ENCODE measurements at regions not wholly inside any gene's neighbourhood (a gene's known extent, or its start where the extent isn't known, plus 50 kb on each side); places are given as distances from the start of the nearest gene placed in this dataset.
"Not testable (repeated sequence)": the region's sequence is repeated elsewhere in the genome, so short reads cannot be mapped to it uniquely, and the experiment has no call there.

DNA sequence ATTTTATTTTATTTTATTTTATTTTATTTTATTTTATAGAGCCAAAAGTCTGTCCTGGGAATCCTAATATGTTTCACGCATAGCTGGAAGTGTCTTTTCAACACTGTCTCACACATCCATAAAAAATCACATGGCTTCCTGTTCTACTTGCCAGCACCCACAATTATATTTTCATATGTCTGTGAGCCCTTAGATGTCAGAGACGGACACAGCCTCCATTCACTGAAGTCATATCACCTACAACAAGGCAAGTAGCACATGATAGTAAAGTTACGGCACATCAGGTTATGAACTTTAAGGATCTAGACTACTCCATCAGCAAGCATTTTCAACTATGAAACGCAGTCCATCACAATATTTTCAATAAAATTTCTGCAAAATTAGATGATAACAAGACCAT is 168.4 kb downstream of the ZIC4 start:
- no peak for DNase-seq (ENCODE audit: low spot score)

DNA sequence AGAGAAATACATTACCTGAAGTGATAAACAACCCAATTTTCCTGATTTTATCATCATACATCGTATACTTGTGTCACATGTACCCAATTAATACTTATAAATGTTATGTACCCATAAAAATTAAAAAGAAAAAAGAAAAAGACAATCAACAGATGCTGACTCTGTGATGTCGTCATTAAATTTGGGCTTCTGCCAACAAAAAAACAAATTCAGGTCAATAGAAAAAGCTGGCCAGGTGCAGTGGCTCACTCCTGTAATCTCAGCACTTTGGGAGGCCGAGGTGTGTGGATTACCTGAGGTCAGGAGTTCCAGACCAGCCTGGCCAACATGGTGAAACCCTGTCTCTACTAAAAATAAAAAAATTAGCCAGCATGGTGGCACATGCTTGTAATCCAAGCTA is 174.4 kb downstream of the ZIC4 start:
- DNase-seq (ENCODE audit: low spot score), result not testable (repeated sequence)

DNA sequence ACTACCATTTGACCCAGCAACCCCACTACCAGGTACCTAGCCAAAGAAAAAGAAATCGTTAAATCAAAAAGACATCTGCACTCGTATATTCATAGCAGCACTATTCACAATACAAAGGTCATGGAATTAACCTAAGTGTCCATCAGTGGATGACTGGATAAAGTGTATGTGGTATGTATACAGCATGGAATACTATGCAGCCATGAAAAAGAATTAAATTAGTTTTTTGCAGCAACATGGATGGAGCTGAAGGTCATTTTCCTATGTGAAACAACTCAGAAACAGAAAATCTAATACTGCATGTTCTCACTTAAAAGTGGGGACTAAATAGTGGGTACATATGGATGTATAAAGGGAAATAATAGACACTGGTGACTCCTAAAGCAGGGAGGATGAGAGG is 175.2 kb downstream of the ZIC4 start:
- no peak for DNase-seq (ENCODE audit: low spot score)

DNA sequence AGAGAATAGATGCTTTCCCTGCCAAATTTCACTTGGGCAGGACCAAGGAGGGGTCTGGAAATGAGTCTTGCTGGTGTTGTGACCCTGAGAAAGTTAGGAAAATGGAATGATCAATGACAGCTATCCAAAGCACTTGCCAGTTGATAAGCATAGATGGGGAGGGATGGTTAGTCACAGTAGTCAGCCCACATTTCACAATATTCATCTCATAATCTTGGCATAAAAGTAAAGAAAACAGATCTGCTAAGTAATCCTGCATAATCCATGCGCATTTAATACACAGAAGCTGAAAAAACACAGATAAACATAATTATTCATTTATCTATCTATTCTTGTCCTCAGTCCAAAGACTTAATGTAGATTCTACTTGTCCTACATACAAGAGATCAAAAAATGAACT is 184.1 kb downstream of the ZIC4 start:
- no peak for DNase-seq (ENCODE audit: low spot score)

DNA sequence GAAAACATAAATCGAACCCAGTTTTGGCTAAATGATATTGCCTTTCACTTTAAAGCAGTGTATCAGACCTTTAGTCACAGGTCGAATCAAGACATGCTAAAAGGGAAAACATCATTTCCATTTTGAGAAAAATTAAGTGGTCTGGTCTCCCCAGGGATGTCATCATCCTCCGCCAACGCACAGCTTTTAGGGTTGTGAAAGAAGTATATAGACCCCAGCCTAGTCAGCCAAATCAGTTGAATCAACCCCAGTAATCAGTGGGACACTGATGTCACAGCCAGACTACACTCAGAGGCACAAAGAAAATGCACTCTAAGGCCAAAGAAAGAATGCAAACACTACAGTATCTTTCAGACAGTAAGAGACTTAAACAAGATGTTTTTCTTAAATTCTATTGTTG is 187.4 kb downstream of the ZIC4 start:
- DNase-seq (ENCODE audit: low spot score), result no peak

DNA sequence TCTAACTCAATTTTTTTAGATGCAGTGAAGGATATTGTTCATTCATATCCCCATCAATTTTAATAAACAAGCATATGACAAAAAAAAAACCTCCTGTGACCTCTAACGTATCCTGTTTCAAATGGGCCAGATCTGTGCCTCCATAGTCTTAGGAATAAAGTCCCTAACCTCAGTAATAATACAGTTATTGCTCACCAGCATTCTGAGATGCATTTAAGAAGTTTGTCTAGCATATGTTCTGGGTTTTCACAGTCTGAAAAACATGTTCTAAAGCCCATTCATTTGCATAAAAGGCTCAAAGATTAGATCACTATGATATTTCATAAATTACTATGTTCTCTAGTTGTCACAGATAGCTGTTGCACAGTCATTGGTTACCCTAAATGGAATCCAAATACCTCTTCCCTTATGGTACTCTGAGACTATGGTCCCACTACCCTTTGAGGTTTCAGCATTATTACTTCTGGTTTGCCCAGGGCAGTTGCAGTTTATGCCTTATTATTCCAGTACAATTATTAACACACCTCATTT is 190.1 kb downstream of the ZIC4 start:
- no peak for DNase-seq (ENCODE audit: low spot score)

DNA sequence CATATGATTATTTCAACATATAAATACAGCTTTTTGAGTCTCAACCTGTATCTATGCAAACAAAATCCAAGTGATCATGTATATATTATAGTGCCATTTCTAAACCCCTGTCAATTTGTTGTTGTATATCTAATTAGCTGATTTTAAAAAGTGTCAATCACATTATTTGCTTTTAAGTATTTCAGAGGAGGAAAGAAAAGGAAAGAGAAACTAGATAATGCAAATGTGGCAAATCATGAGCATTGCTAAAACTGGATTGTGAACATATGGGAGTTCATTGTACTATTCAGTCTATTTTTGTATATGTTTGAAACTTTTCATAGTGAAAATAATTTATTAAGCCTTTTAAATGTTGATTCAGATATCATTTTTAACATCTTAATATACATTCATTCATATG is 190.7 kb downstream of the ZIC4 start:
- DNase-seq (ENCODE audit: low spot score), result no peak

DNA sequence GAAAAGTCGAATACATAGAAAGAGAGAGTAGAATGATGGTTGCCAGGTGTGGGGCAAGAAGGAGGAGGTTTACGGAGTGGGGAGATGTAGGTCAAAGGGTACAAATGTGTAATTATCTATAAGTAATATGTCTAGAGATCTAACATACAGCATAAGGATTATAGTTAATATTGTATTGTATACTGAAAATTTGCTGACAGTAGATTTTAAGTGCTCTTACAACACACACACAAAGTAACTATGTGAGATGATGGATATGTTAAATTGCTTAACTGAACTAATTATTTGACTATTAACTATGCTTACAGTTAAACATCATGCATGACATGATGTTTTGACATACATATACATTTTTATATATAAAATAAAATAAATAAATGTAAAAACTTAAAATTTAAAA is 192.7 kb downstream of the ZIC4 start:
- no peak for DNase-seq (ENCODE audit: low spot score)

DNA sequence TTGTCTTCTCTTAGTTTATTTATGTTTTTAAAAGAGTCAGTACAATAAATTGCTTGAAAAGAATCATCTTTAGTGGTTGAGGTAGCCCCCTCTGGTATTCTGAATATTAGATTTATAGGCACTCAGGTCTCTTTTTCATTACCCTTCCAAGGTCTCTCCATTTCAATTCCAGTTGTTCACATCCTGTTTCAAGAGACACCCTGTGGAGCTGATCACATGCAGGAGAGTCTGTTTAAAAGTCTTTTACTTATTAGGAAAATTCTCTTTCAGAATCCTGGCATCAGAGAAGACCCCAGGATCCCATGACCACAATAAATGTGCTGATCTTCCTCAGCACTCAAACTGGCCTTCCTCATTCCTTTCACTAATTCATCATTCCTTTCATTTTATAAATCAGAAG is 195.7 kb downstream of the ZIC4 start:
- DNase-seq (ENCODE audit: low spot score), result no peak

DNA sequence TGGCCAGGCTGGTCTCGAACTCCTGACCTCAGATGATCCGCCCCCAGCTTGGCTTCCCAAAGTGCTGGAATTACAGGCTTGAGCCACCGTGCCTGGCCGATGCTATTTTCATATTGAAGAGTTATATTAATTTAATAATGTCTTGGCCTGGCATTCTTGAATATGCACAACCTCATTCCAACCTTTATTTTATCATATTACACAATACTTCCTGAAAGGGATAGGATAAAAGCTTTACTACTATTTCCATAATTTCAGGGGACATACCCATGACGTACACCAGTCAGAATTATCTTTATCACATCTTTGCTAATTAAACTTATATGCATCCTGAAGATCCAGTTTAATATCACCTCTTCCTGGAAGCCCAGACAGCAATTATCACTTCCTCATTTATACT is 205.3 kb downstream of the ZIC4 start:
- no peak for DNase-seq (ENCODE audit: low spot score)

DNA sequence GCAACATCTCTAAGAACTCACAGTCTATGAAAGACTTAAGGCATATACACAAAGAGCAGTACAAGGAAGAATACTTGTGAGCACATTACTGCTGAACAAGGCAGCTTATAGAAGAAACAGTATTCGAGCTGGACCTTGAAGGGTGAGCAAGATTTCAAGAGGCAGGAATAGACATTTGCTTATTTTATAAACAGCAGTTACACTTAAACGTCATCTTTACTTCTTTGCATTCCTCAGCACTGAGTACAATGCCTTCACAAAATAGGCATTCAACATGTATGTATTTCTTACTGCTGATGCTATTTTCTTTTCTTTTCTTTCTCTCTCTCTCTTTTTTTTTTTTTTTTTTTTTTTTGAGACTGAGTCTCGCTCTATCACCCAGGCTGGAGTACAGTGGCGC is 205.8 kb downstream of the ZIC4 start:
- no peak for DNase-seq (ENCODE audit: low spot score)

DNA sequence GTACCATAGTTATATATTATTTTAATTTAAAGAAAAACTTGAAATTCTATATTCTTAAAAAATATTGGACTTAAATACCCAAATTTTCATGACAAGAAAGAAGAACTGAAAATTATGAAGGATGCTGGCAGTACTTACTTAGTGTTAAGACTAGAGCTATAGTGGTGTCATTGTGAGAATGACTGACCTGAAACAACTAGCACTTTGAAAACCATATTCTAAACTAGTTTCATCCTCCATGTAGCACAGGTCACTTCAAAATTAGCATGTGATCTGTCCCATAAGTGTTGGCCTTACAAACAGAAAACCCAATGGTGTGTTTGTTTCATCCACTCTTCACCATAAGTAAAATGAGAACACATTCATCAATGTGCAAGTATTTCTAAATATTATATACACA is 208.6 kb downstream of the ZIC4 start:
- DNase-seq (ENCODE audit: low spot score), result no peak

DNA sequence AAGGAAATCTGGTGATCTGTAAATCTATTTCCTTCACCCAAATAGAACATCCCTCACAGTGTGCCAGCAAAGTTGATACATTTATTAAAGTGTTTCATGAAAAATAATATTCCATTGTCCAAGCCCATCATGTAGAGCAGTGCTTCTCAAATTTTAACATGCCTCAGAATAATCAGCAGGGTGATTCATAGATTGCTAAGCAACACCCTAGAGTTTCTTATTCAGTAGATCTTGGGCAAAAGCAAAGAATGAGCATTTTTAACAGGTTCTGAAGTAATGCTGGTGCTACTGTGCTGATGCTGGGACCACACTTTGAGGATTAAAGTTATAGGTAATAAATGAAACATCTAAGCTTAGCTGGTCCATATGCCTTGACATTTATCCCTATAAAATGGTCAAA is 210.5 kb downstream of the ZIC4 start:
- no peak for DNase-seq (ENCODE audit: low spot score)

DNA sequence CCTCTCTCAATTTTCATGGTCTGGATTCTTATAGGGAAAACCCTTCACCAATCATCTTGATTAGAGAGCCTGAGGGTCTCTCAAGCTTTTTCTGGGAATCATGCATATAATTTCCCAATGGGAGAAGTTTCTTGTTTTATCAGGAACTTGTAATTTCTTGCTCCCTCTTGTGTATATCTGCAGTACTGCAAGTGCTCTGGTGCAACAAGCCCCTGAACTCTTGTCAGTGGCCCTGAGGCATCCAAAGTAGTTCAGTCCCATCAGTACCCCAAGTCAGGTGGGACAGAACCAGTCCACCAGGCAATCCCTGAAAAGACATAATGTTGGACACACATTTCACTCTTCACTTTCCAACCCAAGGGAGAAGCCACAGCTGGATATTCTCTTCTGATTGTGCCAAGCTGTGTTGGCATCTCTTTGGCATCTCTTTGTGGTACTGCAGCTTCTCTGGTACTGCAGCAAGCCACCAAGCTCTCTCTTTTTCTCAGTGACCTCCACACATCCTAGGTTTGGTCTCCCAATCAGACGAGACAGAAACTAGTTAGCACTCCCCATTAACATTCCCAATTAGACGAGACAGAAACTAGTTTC is 214.5 kb downstream of the ZIC4 start:
- DNase-seq (ENCODE audit: low spot score), result peak; percentile 27

DNA sequence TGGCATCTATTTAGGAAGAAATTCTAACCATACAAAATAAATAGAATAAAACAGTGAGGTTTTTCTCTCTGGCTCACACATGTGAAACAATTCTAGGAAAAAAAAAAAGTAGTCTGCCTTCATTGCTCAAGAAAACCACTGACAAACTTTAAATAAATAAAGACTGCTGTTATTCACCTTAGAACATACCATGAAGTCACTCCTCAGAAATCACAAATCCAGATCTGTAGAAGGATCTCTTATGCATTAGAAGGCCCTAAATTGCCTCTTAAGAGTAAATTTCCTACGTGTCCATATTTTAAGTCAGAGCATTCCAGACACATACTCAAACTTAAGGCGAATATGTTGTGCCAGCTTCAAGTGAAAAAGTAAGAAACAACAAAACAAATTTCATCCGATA is 217.3 kb downstream of the ZIC4 start:
- DNase-seq (ENCODE audit: low spot score), result no peak

DNA sequence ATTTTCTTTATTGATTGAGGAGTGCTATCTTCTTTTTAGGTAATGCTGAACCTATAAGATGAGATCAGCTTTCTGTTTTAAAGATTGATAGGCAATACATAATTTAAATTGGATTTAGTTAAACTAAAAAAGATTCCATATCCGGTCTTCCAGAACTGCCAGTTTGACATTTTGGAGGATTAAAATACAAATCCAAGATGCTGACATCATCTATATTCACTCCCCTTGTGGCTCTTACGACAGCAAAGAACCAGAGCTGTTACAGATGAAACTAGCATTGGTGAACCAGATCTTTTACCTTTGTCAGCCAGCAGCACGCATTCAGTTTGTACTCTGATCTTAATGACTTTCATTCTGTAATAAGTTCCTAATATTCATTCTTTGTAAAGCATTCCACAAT is 218.7 kb downstream of the ZIC4 start:
- DNase-seq (ENCODE audit: low spot score), result no peak

DNA sequence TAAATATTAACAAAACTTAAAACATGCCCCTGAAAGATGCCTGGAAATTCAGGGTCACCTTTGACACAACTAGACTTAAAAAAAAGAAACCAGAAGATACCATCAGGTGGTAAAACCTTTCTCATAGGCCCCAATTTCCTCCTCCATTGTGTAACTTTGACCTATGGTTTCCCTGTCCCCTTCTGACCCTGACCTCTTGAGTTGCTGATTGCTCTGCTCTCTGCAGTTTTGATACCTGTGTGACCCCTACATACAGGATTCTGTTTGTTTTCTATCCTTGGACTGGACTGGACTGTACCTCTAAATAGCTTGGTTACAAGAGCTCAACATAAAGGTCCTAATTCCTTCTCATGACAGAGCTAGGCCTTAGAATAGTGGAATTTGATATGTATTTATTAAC is 220.6 kb downstream of the ZIC4 start:
- DNase-seq (ENCODE audit: low spot score), result no peak

DNA sequence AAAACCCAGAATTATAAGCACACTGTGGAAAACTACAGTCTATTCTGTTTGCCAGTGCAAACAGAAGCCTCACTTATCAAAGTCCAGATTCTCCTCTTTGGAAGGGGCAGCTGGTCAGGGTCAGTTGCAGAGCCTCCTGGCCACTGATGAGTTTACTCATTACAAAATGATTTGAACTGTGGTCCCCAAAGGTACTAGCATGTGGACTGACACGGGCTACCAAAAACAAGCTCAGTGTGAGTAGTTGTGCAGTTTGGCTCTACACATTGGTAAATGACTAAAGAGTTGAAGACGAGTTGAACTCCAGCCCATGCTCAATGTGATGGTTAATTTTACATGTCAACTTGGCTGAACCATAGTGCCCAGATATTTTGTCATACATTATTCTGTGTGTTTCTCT is 221.5 kb downstream of the ZIC4 start:
- DNase-seq (ENCODE audit: low spot score), result no peak

DNA sequence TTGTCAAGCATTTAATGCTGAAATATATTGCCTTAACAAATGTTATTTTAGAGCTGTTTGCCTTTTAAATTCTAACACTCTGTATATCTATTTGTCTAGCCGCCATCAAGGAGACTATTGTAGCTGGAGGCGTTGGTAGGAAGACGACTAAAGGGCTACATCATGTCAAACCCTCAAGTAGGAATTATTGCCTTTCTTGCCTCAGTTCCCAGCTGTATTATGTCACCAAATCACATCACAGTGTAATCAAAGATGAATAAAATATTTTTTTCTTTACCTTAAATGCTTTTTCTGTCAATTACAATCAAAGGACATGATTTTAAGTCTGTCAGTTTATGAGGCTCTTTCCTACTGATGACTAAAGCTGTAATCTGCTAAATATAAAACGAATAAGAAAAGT is 233.1 kb downstream of the ZIC4 start:
- no peak for DNase-seq (ENCODE audit: low spot score)

DNA sequence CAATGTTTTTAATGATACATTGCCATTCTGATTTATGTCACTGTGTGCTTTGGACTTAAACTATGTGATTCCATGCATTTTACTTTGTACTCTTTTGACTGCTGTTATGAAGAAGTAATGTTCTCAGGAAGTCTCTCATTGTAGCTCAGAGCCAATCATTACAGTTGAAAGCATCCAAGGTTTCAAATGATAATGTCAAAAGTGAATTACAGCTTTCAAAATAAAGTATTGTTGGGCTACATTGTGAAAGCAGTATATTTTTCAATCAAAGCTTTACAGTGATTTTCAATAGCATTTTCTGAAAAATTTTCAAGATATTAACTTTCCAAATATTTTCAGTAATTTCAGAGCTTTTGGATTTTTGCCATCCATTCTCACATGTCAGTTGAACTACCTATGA is 243.6 kb downstream of the ZIC4 start:
- DNase-seq (ENCODE audit: low spot score), result no peak

DNA sequence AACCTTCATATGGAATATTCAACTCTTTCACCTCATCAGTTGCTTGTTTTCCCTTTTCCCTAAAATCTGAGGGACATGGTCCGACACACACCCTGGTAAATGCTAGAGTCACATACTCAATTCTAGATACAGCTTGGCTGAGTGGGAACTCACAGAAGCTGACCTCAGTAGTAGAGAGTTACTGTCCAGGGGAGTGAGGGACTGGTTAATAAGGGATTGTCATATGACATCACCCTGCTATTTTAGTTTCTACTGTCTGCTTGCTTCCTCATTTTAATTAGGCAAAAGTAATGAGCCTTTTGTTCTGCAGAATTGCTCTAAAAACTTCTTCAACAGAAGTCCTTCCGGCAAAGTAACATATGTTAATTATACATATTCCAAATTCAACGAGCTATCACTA is 244.5 kb downstream of the ZIC4 start:
- DNase-seq (ENCODE audit: low spot score), result no peak

DNA sequence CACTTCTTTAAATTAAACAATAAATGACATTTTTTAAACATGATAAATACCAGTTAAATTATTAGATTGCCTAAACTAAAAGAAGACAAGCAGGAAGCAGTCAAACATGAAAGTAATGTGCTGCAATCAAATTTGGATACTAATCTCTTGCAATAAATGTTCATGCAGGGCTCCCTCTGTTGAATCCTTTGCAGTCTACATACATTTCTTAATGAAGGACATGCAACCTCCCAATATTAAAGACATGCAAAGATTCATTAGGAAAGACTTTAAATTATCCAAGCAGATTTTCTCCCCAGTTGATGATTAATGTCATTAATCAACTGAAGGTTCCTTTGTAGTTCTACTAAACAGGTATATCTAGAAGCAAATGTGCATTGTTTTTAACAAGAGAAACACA is 245.4 kb downstream of the ZIC4 start:
- no peak for DNase-seq (ENCODE audit: low spot score)

DNA sequence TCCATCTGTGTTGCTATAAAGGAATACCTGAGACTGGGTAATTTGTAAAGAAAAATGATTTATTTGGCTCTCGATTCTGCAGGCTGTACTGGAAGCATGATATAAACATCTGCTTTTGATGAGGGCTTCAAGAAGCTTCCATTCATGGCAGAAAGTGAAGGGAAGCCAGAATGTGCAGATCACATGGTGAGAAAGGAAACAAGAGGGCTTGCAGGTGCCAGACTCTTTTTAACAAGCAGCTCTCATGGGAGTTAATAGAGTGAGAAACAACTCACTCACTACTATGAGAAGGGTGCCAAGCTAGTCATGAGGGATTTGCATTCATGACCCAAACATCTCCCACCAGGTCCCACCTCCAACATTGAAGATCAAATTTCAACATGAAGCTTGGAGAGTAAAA is 247.2 kb downstream of the ZIC4 start:
- no peak for DNase-seq (ENCODE audit: low spot score)

DNA sequence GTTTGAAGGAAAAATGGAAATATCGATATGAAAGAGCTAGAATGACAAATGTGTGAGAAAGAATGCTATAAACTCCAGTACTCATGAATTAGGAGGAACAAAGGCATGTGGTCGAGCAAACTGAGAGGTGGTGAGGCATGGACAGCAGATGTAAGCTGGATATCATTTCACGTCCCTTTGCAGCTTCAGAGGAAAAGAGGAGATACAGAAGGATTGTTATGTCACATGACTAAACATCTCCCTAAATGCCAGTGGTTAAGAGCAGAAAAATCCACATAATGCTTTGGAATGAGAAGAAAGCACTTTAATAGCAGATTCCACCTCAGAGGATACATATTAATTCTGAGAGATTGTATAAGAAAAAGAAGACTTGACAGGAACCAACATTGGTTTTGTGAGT is 248.7 kb downstream of the ZIC4 start:
- peak; percentile 7 for DNase-seq (ENCODE audit: low spot score)

DNA sequence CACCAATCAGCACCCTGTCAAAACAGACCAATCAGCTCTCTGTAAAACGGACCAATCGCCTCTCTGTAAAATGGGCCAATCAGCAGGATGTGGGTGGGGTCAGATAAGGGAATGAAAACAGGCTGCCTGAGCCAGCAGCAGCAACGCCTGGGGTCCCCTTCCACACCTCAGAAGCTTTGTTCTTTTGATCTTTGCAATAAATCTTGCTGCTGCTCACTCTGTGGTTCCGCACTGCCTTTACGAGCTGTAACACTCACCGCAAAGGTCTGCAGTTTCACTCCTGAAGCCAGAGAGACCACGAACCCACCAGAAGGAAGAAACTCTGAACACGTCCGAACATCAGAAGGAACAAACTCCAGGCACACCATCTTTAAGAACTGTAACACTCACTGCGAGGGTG is 251.4 kb downstream of the ZIC4 start:
- DNase-seq (ENCODE audit: low spot score), result not testable (repeated sequence)

All from AG08396 (cell line).